Smooth muscle cell (in vitro differentiated cells): ENCODE measurements at regions not wholly inside any gene's neighbourhood (a gene's known extent, or its start where the extent isn't known, plus 50 kb on each side); places are given as distances from the start of the nearest gene placed in this dataset.

Experiments used
- DNase-seq: peaks from one replicate; lab custom pipeline; 2025; ENCODE audit not compliant: unreplicated experiment; lab: John Stamatoyannopoulos, UW
- H2AFZ ChIP-seq: fragments of 200-600 bp; sonication (generic); 2 replicates; pipeline ENCODE4 v1.6.0; 2016; ENCODE audit warnings: antibody characterized with exemption, low read depth, mild to moderate bottlenecking
- H3F3A ChIP-seq: fragments of 200-600 bp; sonication (generic); 2 replicates; pipeline ENCODE4 v1.6.0; 2017; ENCODE audit warnings: antibody characterized with exemption, low read depth
- H3K27ac ChIP-seq: fragments of 200-600 bp; sonication (generic); 2 replicates; pipeline ENCODE4 v1.5.1; 2016; ENCODE audit warnings: low read depth, mild to moderate bottlenecking
- H3K27me3 ChIP-seq: fragments of 200-600 bp; sonication (generic); 2 replicates; pipeline ENCODE4 v1.6.1; 2016; ENCODE audit warnings: low read depth, mild to moderate bottlenecking
- H3K36me3 ChIP-seq: fragments of 200-600 bp; sonication (generic); 2 replicates; pipeline ENCODE4 v1.5.1; 2016; ENCODE audit warnings: low read depth
- H3K4me1 ChIP-seq: fragments of 200-600 bp; sonication (generic); 2 replicates; pipeline ENCODE4 v1.5.1; 2016; ENCODE audit warnings: low read depth
- H3K4me2 ChIP-seq: fragments of 200-600 bp; sonication (generic); 2 replicates; pipeline ENCODE4 v1.6.0; 2016; ENCODE audit warnings: mild to moderate bottlenecking
- H3K4me3 ChIP-seq: fragments of 200-600 bp; sonication (generic); 2 replicates; pipeline ENCODE4 v1.5.1; 2016; ENCODE audit warnings: mild to moderate bottlenecking
- H3K79me2 ChIP-seq: fragments of 200-600 bp; sonication (generic); 2 replicates; pipeline ENCODE4 v1.6.0; 2016; ENCODE audit warnings: low read depth, mild to moderate bottlenecking
- H3K9ac ChIP-seq: fragments of 200-600 bp; sonication (generic); 2 replicates; pipeline ENCODE4 v1.6.0; 2016; ENCODE audit warnings: low read depth
- H3K9me3 ChIP-seq: fragments of 200-600 bp; sonication (generic); replicated peaks from 2 replicates; pipeline ENCODE4 v1.5.1; 2016; ENCODE audit warnings: low read depth
- H4K20me1 ChIP-seq: fragments of 200-600 bp; sonication (generic); 2 replicates; pipeline ENCODE4 v1.6.0; 2016; ENCODE audit warnings: low read depth
- CTCF ChIP-seq: fragments of 200-600 bp; sonication (generic); IDR thresholded peaks from 2 replicates; pipeline ENCODE4 v1.5.1; 2017; ENCODE audit warnings: borderline replicate concordance, mild to moderate bottlenecking, antibody characterized with exemption; ENCODE audit not compliant: insufficient read depth, poor library complexity, severe bottlenecking
- WGBS: methylation state at CpG from one replicate; pipeline ENCODE4 v1.1.7; 2016; ENCODE audit warnings: low lambda C conversion rate; 5-methylcytosine and 5-hydroxymethylcytosine counted together

GRCh38 chr9:115651461-115651860, 502.1 kb upstream of the PAPPA start:
- Histone ChIP-seq H3K4me3 (no peak overlapping the region), H3K4me1 (no peaks in the 10 kb centered on the region), H2AFZ (peak overlapping the region; percentile 13), H4K20me1 (no peaks in the 10 kb centered on the region), H3F3A (no peaks in the 10 kb centered on the region), H3K4me2 (peak overlapping the region; percentile 62), H3K79me2 (no peaks in the 10 kb centered on the region), H3K27ac (peak overlapping the region; percentile 96), H3K9me3 (no peaks in the 10 kb centered on the region), H3K36me3 (no peaks in the 10 kb centered on the region), H3K27me3 (no peaks in the 10 kb centered on the region), H3K9ac (peak overlapping the region; percentile 20)
- TF ChIP-seq CTCF, result no peak
- no peak for DNase-seq

- WGBS, result 56% methylated on average over 3 of the region's 3 CpGs
- Histone ChIP-seq H2AFZ (no peak overlapping the region), H3F3A (no peaks in the 10 kb centered on the region), H3K4me1 (no peaks in the 10 kb centered on the region), H3K27me3 (no peaks in the 10 kb centered on the region), H3K4me2 (no peak overlapping the region), H3K27ac (no peak overlapping the region), H3K36me3 (no peaks in the 10 kb centered on the region), H3K79me2 (no peaks in the 10 kb centered on the region), H4K20me1 (no peaks in the 10 kb centered on the region), H3K4me3 (no peak overlapping the region), H3K9ac (no peak overlapping the region), H3K9me3 (no peaks in the 10 kb centered on the region)
- no peak for TF ChIP-seq CTCF
- DNase-seq, result no peak
Observed at GRCh38 chr9:115653171-115653606, 500.4 kb upstream of the PAPPA start.

- no peak overlapping the region for H2AFZ ChIP-seq
- no peak overlapping the region for H3K4me3 ChIP-seq
- no peak for DNase-seq
- H3K4me1 ChIP-seq, result no peaks in the 10 kb centered on the region
- no peak for TF ChIP-seq CTCF
- H3K9ac ChIP-seq, result no peak overlapping the region
- no peak overlapping the region for H3K4me2 ChIP-seq
- no peaks in the 10 kb centered on the region for H3F3A ChIP-seq
- H3K79me2 ChIP-seq, result no peaks in the 10 kb centered on the region
- H3K27ac ChIP-seq, result no peak overlapping the region
- H4K20me1 ChIP-seq, result no peaks in the 10 kb centered on the region
- no peaks in the 10 kb centered on the region for H3K36me3 ChIP-seq
- H3K27me3 ChIP-seq, result no peaks in the 10 kb centered on the region
- 87% methylated on average over 2 of the region's 2 CpGs for WGBS
- no peaks in the 10 kb centered on the region for H3K9me3 ChIP-seq
Observed at GRCh38 chr9:115657695-115658094, 495.9 kb upstream of the PAPPA start.

GRCh38 chr9:115665519-115665918, 488.1 kb upstream of the PAPPA start:
- Histone ChIP-seq H3K4me2 (no peak overlapping the region), H4K20me1 (no peaks in the 10 kb centered on the region), H2AFZ (peak overlapping the region; percentile 13), H3K4me1 (peaks cover 5% of the 10 kb centered on the region), H3F3A (peaks cover 11% of the 10 kb centered on the region), H3K9me3 (no peaks in the 10 kb centered on the region), H3K4me3 (no peak overlapping the region), H3K9ac (no peak overlapping the region), H3K79me2 (no peaks in the 10 kb centered on the region), H3K36me3 (no peaks in the 10 kb centered on the region), H3K27me3 (no peaks in the 10 kb centered on the region), H3K27ac (no peak overlapping the region)
- 77% methylated on average over 2 of the region's 2 CpGs for WGBS
- DNase-seq, result no peak
- TF ChIP-seq CTCF, result no peak
